ENCODE measurements at regions not wholly inside any gene's neighbourhood (a gene's known extent, or its start where the extent isn't known, plus 50 kb on each side); places are given as distances from the start of the nearest gene placed in this dataset.

DNA sequence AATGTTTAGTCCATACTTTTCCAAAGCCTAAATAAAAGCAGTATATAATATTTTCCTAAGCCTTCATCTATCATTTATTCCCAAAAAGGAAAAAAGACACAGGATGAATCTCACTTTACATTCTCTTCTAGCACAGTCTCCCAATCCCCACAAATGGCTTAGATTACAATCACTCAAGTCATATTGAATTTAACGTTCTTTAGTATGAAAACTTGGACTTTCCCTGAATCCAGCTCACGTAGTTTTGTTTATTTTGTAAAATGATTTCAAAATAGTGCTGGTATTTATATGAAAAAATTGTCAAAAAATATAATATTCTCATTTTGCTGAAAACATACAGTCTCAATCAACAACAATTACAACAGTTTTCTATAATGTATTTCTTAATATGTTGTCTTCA is 137.7 kb upstream of the CCDC150 start:
- no peak for TF ChIP-seq ZNF274 (IDR thresholded peaks at IDR 0.05; ENCODE audit: low read depth, low read length)
- TF ChIP-seq SUZ12 (IDR thresholded peaks at IDR 0.05; ENCODE audit: extremely low read depth, insufficient read depth, insufficient read length), result no peak
- TF ChIP-seq YY1 (IDR thresholded peaks at IDR 0.05; ENCODE audit: insufficient read depth, insufficient read length), result no peak
